GM12872 (cell line): ENCODE measurements at regions not wholly inside any gene's neighbourhood (a gene's known extent, or its start where the extent isn't known, plus 50 kb on each side); places are given as distances from the start of the nearest gene placed in this dataset.

Source experiments
- TF ChIP-seq, protein P1 (sequence below): IDR thresholded peaks from 3 replicates; pipeline ENCODE4 v1.5.1; 2011; ENCODE audit warnings: low read depth, mild to moderate bottlenecking, low read length, moderate library complexity; ENCODE audit not compliant: insufficient read depth

DNA sequence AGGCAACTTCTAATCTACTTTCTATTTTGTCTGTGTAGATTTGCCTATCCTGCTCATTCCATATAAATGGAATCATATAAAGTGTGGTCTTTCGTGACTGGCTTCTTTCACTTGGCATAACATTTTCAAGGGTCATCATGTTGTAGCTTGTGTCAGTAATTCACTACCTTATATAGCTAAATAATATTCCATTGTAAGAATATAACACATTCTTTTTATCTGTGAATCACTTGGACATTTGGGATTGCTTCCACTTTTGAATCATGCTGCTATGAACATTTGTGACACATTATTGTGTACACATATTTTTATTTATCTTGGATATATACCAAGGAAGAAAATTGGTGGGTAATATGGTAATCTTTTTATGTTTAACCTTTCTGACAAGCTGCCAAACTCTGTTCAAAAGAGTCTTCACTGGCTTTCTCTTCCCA is 89.0 kb upstream of the CSNK1A1L start:
- TF ChIP-seq, protein P1, sequence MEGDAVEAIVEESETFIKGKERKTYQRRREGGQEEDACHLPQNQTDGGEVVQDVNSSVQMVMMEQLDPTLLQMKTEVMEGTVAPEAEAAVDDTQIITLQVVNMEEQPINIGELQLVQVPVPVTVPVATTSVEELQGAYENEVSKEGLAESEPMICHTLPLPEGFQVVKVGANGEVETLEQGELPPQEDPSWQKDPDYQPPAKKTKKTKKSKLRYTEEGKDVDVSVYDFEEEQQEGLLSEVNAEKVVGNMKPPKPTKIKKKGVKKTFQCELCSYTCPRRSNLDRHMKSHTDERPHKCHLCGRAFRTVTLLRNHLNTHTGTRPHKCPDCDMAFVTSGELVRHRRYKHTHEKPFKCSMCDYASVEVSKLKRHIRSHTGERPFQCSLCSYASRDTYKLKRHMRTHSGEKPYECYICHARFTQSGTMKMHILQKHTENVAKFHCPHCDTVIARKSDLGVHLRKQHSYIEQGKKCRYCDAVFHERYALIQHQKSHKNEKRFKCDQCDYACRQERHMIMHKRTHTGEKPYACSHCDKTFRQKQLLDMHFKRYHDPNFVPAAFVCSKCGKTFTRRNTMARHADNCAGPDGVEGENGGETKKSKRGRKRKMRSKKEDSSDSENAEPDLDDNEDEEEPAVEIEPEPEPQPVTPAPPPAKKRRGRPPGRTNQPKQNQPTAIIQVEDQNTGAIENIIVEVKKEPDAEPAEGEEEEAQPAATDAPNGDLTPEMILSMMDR = no peak

DNA sequence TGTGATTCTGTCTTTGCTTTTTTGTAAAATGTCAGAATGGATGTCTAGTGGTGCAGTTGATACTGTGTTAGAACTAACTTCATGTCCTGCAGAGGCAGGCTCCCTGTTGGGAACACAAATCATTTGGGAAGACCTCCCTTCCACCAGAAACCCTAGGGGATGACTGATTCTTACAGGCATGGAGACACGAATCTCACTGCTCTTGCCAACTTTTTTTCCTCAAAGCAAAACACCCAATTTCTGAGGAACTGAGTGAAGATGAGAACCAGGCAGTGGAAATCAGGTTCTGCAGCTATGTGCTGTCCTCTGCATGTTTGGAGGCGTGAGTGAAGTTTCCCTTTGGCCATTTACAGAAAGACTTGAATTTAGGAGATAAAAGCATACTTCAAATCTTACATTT is 87.5 kb upstream of the CSNK1A1L start:
- TF ChIP-seq, protein P1 = no peak

DNA sequence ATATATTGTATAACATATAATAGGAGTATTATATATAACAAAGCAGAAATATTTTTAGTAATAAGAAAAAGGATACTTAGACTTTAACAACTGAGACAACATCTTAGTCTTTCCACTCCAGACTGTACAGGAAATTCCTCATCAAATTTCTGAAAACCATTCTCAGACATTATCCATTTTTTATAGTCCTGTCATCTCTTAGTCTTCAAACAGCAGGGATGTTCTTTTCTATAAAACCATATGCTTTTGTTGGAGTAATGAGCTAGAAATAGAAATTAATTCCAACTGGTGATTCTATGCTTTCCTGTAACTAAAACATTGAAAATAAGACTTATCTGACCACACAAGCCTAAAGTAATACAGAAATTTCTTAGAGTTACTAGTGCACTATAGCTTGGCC is 82.2 kb upstream of the CSNK1A1L start:
- TF ChIP-seq, protein P1 = no peak

DNA sequence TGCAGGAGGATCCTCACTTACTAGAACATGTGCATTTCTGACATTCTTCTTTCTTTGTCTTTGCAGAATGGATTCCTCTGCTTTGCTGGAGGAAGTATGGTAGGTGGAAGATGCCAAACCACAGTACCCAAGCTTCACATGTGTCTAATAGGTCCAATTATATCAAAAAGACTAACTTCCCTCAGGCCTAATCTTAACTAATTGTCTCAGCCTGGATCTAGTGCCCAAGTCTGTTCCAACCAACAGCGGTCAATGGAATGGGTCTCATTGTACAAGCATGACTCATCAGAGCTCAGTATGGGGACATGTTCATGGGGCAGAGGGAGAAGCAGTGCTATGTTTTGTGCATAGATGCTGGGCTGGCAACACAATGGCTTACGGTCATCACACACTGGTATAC is 81.6 kb upstream of the CSNK1A1L start:
- TF ChIP-seq, protein P1 = no peak

DNA sequence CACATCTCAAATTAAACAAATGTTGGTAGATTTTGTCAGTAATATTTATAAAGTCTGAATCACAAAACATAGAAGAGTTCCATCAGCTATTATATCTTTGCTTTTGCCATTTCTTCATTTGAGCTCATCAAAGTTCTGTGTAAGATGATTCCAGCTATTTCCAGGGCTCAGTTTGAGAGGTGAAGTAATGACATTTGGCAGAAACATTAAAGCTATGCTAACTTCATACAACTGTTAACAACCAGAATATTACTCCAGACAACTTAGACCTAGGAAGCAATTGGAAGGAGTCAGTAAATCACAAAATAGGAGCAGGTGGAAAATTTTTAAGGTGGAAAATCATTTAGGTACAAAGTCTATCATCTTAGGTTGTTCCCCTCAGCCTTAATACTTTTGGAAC is 76.2 kb upstream of the CSNK1A1L start:
- TF ChIP-seq, protein P1 = no peak

DNA sequence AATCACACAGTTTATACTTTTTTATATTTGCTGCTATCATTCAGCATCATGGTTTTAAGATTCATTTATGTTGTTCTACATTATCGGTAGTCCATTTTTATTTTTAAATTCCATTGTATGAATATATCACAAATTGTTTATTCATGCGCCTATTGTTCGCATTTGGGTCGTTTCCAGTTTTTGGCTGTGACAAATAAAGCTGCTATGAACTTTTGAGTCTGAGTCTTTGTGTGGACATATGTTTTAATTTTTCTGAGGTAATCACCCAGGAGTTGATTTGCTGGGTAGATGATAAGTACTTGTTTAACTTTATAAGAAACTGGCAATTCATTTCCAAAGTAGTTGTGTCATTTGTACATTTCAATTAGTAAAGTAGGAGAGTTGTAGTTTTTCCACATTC is 74.2 kb upstream of the CSNK1A1L start:
- TF ChIP-seq, protein P1 = no peak

DNA sequence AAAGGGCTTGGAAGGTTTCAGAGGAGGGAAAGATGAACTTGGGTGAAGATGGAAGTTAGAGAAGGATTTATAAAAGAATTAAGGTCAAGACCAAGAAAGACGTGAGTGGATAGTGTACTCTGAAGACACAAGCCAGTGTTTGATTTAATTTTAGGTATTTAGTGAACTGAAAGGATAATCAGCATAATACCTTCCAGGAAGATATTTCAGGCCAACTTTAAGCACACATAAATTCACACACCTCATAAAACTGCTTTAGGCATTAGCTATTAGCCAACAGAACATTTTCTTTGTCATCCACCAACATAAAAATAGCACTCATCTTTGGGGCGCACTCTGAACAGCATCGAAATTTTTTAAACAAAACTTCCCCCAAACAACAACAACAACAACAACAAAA is 71.7 kb upstream of the CSNK1A1L start:
- TF ChIP-seq, protein P1 = no peak

DNA sequence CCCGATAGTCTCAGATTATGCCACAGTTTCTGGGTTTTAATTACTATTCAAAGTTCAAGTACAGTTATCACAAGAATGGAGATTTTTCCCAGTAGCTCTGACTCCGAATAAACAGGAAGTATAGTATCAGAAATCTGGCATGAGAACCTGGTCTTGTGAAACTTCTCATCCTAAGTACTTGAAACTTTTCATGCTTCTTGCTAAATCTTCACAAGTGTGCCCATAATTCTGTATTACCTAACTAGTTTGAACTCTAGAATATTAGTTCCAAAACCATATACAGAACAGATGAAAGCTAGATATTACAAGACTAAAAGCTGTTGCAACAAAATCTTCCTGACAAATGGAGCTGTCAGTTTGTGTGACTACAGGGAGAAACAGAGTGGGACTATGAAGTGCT is 70.5 kb upstream of the CSNK1A1L start:
- TF ChIP-seq, protein P1 = no peak
